A549 (cell line): ENCODE measurements at regions not wholly inside any gene's neighbourhood (a gene's known extent, or its start where the extent isn't known, plus 50 kb on each side); places are given as distances from the start of the nearest gene placed in this dataset.

ENCODE experiments used
- ATAC-seq, 2 experiments: fragments of 200-7000 bp in 1 of 2; fragments of >200 bp in 1 of 2; cut with Nextera tagmentation in 1 of 2; cut with Tn5 transposase in 1 of 2; 3 replicates each; pipeline versions ENCODE4 v1.8.0 to v1.9.1; 2018 to 2020; ENCODE audit warnings: mild to moderate bottlenecking in 1 of 2, moderate library complexity in 1 of 2
- CTCF ChIA-PET: fragments of 300-600 bp; sonication (Branson Sonifier 250); formaldehyde crosslinking; extraction: SDS; loops from one replicate; lab custom pipeline; 2021; ENCODE audit warnings: antibody characterized with exemption, inconsistent platforms; lab: Yijun Ruan, JAX
- POLR2A ChIA-PET: fragments of 350-600 bp; formaldehyde crosslinking; extraction: SDS; loops from one replicate; lab custom pipeline; 2021; ENCODE audit warnings: antibody characterized with exemption, inconsistent platforms; lab: Yijun Ruan, JAX
- DNase-seq, 2 experiments: peaks; one replicate each; pipeline versions ENCODE4 v3.0.0 to v3.0.0-alpha.2; 2011 to 2016; ENCODE audit warnings: low read depth in 1 of 2, low spot score in 1 of 2
- FAIRE-seq: peaks from 2 replicates; lab custom pipeline; 2011; peaks lifted over from hg19 to GRCh38; lab: Jason Lieb, UNC
- H3K27ac ChIP-seq, 2 experiments: fragments of >200 bp; sonication (Bioruptor Twin); formaldehyde crosslinking; 3 replicates each; pipeline ENCODE4 v1.5.1; 2016 to 2017
- H3K4me1 ChIP-seq: fragments of >200 bp; sonication (Bioruptor Twin); formaldehyde crosslinking; 3 replicates; pipeline ENCODE4 v1.6.1; 2016
- H3K4me2 ChIP-seq: fragments of >200 bp; sonication (Bioruptor Twin); formaldehyde crosslinking; 3 replicates; pipeline ENCODE4 v1.6.1; 2016
- H3K4me3 ChIP-seq: fragments of >200 bp; sonication (Bioruptor Twin); formaldehyde crosslinking; 3 replicates; pipeline ENCODE4 v1.5.1; 2016
- H3K9me3 ChIP-seq: fragments of >200 bp; sonication (Bioruptor Twin); formaldehyde crosslinking; 3 replicates; pipeline ENCODE4 v1.6.1; 2016
- CBX2 ChIP-seq: fragments of 200-600 bp; sonication (generic); IDR thresholded peaks from 2 replicates; pipeline ENCODE4 v1.6.1; 2016; ENCODE audit warnings: low read depth, mild to moderate bottlenecking, borderline replicate concordance
- CEBPB ChIP-seq, 2 experiments: fragments of >200 bp in 1 of 2; sonication (Bioruptor Twin) in 1 of 2; formaldehyde crosslinking in 1 of 2; IDR thresholded peaks; 2 replicates each; pipeline ENCODE4 v1.6.1; 2012 to 2016
- CTCF ChIP-seq: fragments of >200 bp; sonication (Bioruptor Twin); formaldehyde crosslinking; IDR thresholded peaks from 3 replicates; pipeline ENCODE4 v1.5.1; 2016
- FOSB ChIP-seq: fragments of 250-450 bp; sonication (Bioruptor Pico); IDR thresholded peaks from 2 replicates; pipeline ENCODE4 v1.5.0; 2020; ENCODE audit warnings: mild to moderate bottlenecking, moderate library complexity
- FOSL2 ChIP-seq, 2 experiments: fragments of 450-650 bp in 1 of 2; fragments of >200 bp in 1 of 2; sonication (Bioruptor Twin) in 1 of 2; formaldehyde crosslinking; IDR thresholded peaks; 2 replicates each; pipeline versions ENCODE4 v1.5.0 to v1.6.1; 2016 to 2020; ENCODE audit warnings: mild to moderate bottlenecking in 1 of 2, moderate library complexity in 1 of 2
- FOXS1 ChIP-seq: fragments of 250-450 bp; sonication (Bioruptor Pico); IDR thresholded peaks from 2 replicates; pipeline ENCODE4 v1.5.0; 2020; ENCODE audit warnings: mild to moderate bottlenecking, moderate library complexity
- GATA3 ChIP-seq: IDR thresholded peaks from 2 replicates; pipeline ENCODE4 v1.6.1; 2012; ENCODE audit warnings: borderline replicate concordance
- HES2 ChIP-seq: fragments of >200 bp; sonication (Bioruptor Twin); formaldehyde crosslinking; IDR thresholded peaks from 2 replicates; pipeline ENCODE4 v1.6.1; 2016
- HEYL ChIP-seq: fragments of 250-450 bp; sonication (Bioruptor Pico); IDR thresholded peaks from 2 replicates; pipeline ENCODE4 v1.8.0; 2021; ENCODE audit warnings: mild to moderate bottlenecking, moderate library complexity
- HOXB5 ChIP-seq: fragments of 250-450 bp; sonication (Bioruptor Pico); IDR thresholded peaks from 2 replicates; pipeline ENCODE4 v1.5.0; 2020; ENCODE audit warnings: mild to moderate bottlenecking, moderate library complexity
- JUN ChIP-seq, 2 experiments: fragments of >200 bp; sonication (Bioruptor Twin); formaldehyde crosslinking; IDR thresholded peaks; 2 replicates in 1 of 2; 3 replicates in 1 of 2; pipeline ENCODE4 v1.6.1; 2016 to 2017
- KDM1A ChIP-seq: fragments of 200-600 bp; sonication (generic); IDR thresholded peaks from 2 replicates; pipeline ENCODE4 v1.6.1; 2016; ENCODE audit warnings: low read depth, mild to moderate bottlenecking
- MYC ChIP-seq: IDR thresholded peaks from 2 replicates; pipeline ENCODE4 v1.6.1; 2012; ENCODE audit warnings: mild to moderate bottlenecking, inconsistent platforms, low read length, improper control_type of control experiment, borderline replicate concordance
- NPAS2 ChIP-seq: fragments of 250-450 bp; sonication (Bioruptor Pico); IDR thresholded peaks from 2 replicates; pipeline ENCODE4 v1.8.0; 2022; ENCODE audit warnings: mild to moderate bottlenecking, moderate library complexity, borderline replicate concordance
- PHF8 ChIP-seq: fragments of 200-600 bp; sonication (generic); IDR thresholded peaks from 2 replicates; pipeline ENCODE4 v1.6.1; 2016; ENCODE audit warnings: low read depth, mild to moderate bottlenecking, antibody characterized with exemption, moderate library complexity, borderline replicate concordance
- POLR2AphosphoS2 ChIP-seq: conservative IDR thresholded peaks from 2 replicates; pipeline ENCODE4 v1.6.1; 2012; ENCODE audit warnings: low read length, improper control_type of control experiment, inconsistent platforms
- RARB ChIP-seq: fragments of 250-450 bp; sonication (Bioruptor Pico); IDR thresholded peaks from 2 replicates; pipeline ENCODE4 v1.8.0; 2021; ENCODE audit warnings: mild to moderate bottlenecking, moderate library complexity
- RCOR1 ChIP-seq: fragments of 150-350 bp; IDR thresholded peaks from 2 replicates; pipeline ENCODE4 v1.6.1; 2014; ENCODE audit warnings: antibody characterized with exemption, low read length, low read depth
- RFX5 ChIP-seq: fragments of 450-650 bp; IDR thresholded peaks from 2 replicates; pipeline ENCODE4 v1.7.1; 2014; ENCODE audit warnings: antibody characterized with exemption, mild to moderate bottlenecking, moderate library complexity
- SREBF2 ChIP-seq: fragments of 450-650 bp; IDR thresholded peaks from 2 replicates; pipeline ENCODE4 v1.6.1; 2014; ENCODE audit warnings: mild to moderate bottlenecking, moderate library complexity
- TFCP2L1 ChIP-seq: fragments of 250-450 bp; sonication (Bioruptor Pico); IDR thresholded peaks from 2 replicates; pipeline ENCODE4 v1.5.0; 2021; ENCODE audit warnings: mild to moderate bottlenecking
- USF2 ChIP-seq: fragments of 450-650 bp; IDR thresholded peaks from 2 replicates; pipeline ENCODE4 v1.6.1; 2014; ENCODE audit warnings: antibody characterized with exemption
- ZFP36 ChIP-seq: fragments of 450-650 bp; IDR thresholded peaks from 2 replicates; pipeline ENCODE4 v1.6.1; 2014; ENCODE audit warnings: borderline replicate concordance; ENCODE audit not compliant: partially characterized antibody
- ZNF302 ChIP-seq: fragments of 250-450 bp; sonication (Bioruptor Pico); IDR thresholded peaks from 2 replicates; pipeline ENCODE4 v1.9.0; 2021; ENCODE audit warnings: inconsistent platforms, mild to moderate bottlenecking, moderate library complexity
- ZSCAN20 ChIP-seq: fragments of 250-450 bp; sonication (Bioruptor Pico); IDR thresholded peaks from 2 replicates; pipeline ENCODE4 v1.8.0; 2022; ENCODE audit warnings: mild to moderate bottlenecking, moderate library complexity
- WGBS: methylation state at CpG from one replicate; pipeline ENCODE4 v1.1.6; 2017; ENCODE audit errors: missing lambda C conversion rate; 5-methylcytosine and 5-hydroxymethylcytosine counted together
- TF ChIP-seq, protein P1 (sequence below): IDR thresholded peaks from 2 replicates; pipeline ENCODE4 v1.6.1; 2012; ENCODE audit warnings: low read depth, borderline replicate concordance

GRCh38 chr6:47144306-47144705, 102.2 kb upstream of the ADGRF1 start (continued):
- TF ChIP-seq HOXB5 (CRISPR knock-in tag) (no peak), ZFP36 (no peak), ZSCAN20 (no peak)
- TF ChIP-seq, protein P1, sequence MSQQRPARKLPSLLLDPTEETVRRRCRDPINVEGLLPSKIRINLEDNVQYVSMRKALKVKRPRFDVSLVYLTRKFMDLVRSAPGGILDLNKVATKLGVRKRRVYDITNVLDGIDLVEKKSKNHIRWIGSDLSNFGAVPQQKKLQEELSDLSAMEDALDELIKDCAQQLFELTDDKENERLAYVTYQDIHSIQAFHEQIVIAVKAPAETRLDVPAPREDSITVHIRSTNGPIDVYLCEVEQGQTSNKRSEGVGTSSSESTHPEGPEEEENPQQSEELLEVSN: no peak
- TF ChIP-seq, all 56 proteins: peak for 0

DNA sequence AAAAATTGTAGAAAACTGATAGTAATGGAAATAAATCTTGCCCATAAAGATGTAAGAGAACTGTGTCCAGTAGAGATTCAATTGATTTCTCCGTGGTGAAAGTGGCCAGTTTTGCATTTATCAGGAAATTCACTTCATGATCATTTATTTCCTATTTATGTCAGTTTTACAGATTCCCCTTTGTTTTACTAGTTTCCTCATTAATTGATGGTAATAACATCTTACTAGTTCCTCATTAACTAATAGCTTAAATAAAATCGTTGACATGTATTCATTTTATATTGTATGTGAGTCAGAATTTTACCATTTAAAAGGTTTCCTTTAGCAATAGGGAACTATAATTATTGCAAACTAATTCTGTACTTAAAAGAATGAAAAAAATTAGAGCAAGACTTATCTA, 99.8 kb upstream of the ADGRF1 start:
- CTCF ChIA-PET: interaction anchor here (1.5 kb wide), 1 partner anchor 168 kb away, joined by 5 read pairs; the partner anchor contains the start of gene TNFRSF21
- FAIRE-seq: no peak
- WGBS: 66% methylated on average over 2 of the region's 2 CpGs
- POLR2A ChIA-PET: no interaction called here
- TF ChIP-seq PHF8: no peak
- no peak for TF ChIP-seq CEBPB (IDR thresholded peaks at IDR 0.05)
- TF ChIP-seq RARB (CRISPR knock-in tag): no peak
- TF ChIP-seq USF2: no peak
- TF ChIP-seq KDM1A: no peak
- no peak for TF ChIP-seq ZNF302
- no peak for TF ChIP-seq JUN (IDR thresholded peaks at IDR 0.05)
- no peak for TF ChIP-seq HES2
- no peak for TF ChIP-seq FOXS1 (CRISPR knock-in tag)
- no peak for TF ChIP-seq RCOR1
- TF ChIP-seq SREBF2: no peak
- TF ChIP-seq, protein P1: no peak
- no peak overlapping the region for H3K4me2 ChIP-seq
- H3K9me3 ChIP-seq: peaks cover 4% of the 10 kb centered on the region; the same call in 1 of the 3 replicates
- H3K4me1 ChIP-seq: peaks cover 17% of the 10 kb centered on the region
- ATAC-seq: no peak
- H3K27ac ChIP-seq: no peak overlapping the region
- no peak for DNase-seq
- no peak overlapping the region for H3K4me3 ChIP-seq

DNA sequence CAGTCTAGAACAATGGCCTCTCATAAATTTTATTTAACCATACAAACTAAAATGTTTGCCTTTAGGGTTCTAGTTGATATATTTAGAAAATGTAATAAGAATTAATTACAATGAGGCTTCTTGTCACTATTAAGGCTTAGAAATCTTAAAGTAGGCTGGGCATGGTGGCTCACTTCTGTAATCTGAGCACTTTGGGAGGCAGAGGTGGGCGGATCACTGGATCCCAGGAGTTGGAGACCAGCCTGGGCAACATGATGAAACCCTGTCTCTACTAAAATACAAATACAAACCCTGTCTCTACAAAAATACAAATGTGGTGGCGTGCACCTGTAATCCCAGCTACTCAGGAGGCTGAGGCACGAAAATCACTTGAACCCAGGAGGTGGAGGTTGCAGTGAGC, 99.0 kb upstream of the ADGRF1 start:
- no peak for ATAC-seq
- TF ChIP-seq FOSL2 (IDR thresholded peaks at IDR 0.05) (no peak), FOSL2 (CRISPR knock-in tag; IDR thresholded peaks at IDR 0.05) (no peak), GATA3 (no peak), TFCP2L1 (CRISPR knock-in tag) (no peak), FOSB (CRISPR knock-in tag) (no peak), CBX2 (no peak)
- WGBS: 97% methylated on average over 3 of the region's 3 CpGs
- no peak for DNase-seq
- H3K4me1 ChIP-seq: peaks cover 17% of the 10 kb centered on the region
- POLR2A ChIA-PET: no interaction called here
- H3K4me2 ChIP-seq: no peak overlapping the region
- 0 out of 6 replicates have a peak overlapping the region, but pooled peaks of 1 of the 2 experiments have one; percentile 49 for H3K27ac ChIP-seq
- FAIRE-seq: no peak
- H3K4me3 ChIP-seq: no peak overlapping the region
- CTCF ChIA-PET: interaction anchor here (1.5 kb wide), 1 partner anchor 169 kb away, joined by 5 read pairs; the partner anchor contains the start of gene TNFRSF21
- peaks cover 4% of the 10 kb centered on the region; the same call in 1 of the 3 replicates for H3K9me3 ChIP-seq

DNA sequence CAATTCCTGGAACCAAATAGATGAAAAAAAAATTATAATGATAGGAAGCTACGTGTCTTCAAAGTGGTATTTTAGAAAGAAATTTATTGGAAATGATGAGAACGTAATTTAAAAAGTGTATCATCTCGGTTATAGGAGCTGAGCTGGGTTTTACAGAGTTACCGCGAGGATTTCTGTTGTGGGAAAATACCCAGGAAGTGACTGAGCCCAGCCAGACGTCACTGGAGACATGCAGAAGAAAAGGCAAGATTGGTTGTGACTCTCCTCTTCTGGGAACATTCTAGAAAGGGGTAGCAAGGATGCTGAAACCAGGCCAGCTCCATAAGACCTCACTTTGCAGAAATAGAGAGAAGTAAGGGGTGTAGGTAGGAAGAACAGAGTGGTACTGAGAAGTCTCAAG, 95.9 kb upstream of the ADGRF1 start:
- Histone ChIP-seq H3K9me3 (peaks cover 4% of the 10 kb centered on the region; the same call in 1 of the 3 replicates), H3K27ac (peak overlapping the region in 1 of 2 experiments; percentile 59; a peak in 3 of 6 replicates), H3K4me1 (peaks cover 29% of the 10 kb centered on the region), H3K4me2 (no peak overlapping the region), H3K4me3 (no peak overlapping the region)
- TF ChIP-seq CTCF (no peak), MYC (no peak), POLR2AphosphoS2 (no peak), HEYL (CRISPR knock-in tag) (no peak), RFX5 (no peak), NPAS2 (CRISPR knock-in tag) (no peak)
- ChIA-PET POLR2A (interaction anchor here (1.1 kb wide), 1 partner anchor 31 kb away, joined by 3 read pairs; no protein-coding TSS in a partner anchor), CTCF (interaction anchor here (1.2 kb wide), 2 partner anchors 19 to 41 kb away, joined by 3 to 4 read pairs; no protein-coding TSS in a partner anchor)
- DNase-seq: no peak
- no peak for ATAC-seq
- 89% methylated on average over 6 of the region's 6 CpGs for WGBS
- no peak for FAIRE-seq
